ENCODE measurements at regions not wholly inside any gene's neighbourhood (a gene's known extent, or its start where the extent isn't known, plus 50 kb on each side); places are given as distances from the start of the nearest gene placed in this dataset.

DNA sequence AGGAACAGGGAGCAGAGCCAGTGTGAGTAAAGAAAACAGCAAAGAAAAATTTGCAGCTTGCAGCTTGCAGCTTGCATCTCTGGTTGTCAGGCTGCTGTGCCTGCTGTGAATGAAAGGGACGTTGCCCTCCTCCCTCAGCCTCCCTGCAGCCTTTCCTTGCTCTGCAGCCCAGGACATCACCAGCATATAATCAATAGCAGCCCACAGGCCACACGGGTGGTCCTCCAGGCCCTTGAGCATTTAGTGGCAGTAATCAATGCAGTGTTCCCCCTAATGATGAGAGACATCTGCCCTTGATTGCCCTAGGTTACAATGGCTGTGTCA is 122.2 kb upstream of the TACR1 start:
- no peak for TF ChIP-seq TAF1 (IDR thresholded peaks at IDR 0.05; ENCODE audit: borderline replicate concordance, insufficient read depth, low read length)
- TF ChIP-seq FOXP2 (optimal IDR thresholded peaks at IDR 0.05; ENCODE audit: borderline replicate concordance, extremely low read depth, extremely low read length, insufficient read depth): no peak

DNA sequence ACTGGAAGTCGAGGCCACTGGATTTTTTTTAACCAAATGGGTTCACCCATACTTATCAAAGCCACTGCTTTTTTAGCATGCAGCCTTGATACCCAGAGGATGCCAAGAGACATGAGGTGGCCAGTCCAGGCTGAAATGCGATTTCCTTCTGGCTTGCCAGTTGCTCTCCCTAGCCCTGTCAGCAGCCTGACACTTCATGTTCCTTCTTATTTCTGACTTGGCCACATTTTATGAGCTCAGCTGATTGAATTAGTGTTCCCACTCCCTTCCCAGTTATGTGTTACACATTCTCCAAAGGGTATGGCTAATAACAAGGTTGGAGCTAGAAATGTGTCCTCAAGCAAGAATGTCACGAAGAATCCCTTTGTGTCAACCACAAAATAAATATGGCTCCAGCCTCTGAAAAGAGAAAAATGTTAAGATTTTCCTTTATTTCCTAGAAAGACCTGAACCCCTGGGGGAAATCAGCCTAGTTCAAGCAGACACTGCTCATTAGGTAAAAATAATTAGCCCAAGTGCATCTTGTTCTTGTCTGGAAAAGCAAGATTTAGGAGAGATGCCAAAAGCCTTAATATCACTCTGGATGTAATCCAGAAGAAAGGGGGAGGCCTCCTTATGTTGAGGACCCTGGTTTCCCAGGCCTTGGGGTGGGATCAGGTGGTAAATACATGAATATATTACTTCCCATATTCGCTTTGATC is 121.7 kb upstream of the TACR1 start:
- no peak for TF ChIP-seq TAF1 (IDR thresholded peaks at IDR 0.05; ENCODE audit: borderline replicate concordance, insufficient read depth, low read length)
- no peak for TF ChIP-seq SIN3A (IDR thresholded peaks at IDR 0.05; ENCODE audit: borderline replicate concordance, insufficient read depth, low read length)

DNA sequence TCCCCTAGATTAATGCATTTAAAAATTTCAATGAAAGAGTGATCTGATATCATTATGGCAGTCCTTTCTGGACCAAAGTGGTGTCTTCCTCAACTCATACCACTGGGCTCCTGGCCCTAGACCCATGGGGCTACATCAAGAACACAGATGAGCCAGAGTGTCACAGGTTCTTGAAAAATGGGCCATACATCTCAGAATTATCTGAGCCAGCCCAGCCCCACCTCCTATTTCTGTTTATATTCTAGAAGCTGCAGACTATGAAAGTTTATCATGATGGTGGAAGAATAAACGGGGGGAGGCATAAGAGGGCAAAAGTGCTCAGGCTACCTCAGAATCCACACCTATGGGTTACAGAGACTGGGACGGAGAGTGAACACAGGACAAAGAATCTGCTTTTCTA is 120.6 kb upstream of the TACR1 start:
- TF ChIP-seq, protein P1, sequence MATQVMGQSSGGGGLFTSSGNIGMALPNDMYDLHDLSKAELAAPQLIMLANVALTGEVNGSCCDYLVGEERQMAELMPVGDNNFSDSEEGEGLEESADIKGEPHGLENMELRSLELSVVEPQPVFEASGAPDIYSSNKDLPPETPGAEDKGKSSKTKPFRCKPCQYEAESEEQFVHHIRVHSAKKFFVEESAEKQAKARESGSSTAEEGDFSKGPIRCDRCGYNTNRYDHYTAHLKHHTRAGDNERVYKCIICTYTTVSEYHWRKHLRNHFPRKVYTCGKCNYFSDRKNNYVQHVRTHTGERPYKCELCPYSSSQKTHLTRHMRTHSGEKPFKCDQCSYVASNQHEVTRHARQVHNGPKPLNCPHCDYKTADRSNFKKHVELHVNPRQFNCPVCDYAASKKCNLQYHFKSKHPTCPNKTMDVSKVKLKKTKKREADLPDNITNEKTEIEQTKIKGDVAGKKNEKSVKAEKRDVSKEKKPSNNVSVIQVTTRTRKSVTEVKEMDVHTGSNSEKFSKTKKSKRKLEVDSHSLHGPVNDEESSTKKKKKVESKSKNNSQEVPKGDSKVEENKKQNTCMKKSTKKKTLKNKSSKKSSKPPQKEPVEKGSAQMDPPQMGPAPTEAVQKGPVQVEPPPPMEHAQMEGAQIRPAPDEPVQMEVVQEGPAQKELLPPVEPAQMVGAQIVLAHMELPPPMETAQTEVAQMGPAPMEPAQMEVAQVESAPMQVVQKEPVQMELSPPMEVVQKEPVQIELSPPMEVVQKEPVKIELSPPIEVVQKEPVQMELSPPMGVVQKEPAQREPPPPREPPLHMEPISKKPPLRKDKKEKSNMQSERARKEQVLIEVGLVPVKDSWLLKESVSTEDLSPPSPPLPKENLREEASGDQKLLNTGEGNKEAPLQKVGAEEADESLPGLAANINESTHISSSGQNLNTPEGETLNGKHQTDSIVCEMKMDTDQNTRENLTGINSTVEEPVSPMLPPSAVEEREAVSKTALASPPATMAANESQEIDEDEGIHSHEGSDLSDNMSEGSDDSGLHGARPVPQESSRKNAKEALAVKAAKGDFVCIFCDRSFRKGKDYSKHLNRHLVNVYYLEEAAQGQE (IDR thresholded peaks at IDR 0.05; ENCODE audit: insufficient read depth in 1 of 2, low read depth in 2 of 2, low read length in 2 of 2): no peak
- TF ChIP-seq TAF1 (IDR thresholded peaks at IDR 0.05; ENCODE audit: borderline replicate concordance, insufficient read depth, low read length): no peak
- no peak for TF ChIP-seq FOXP2 (optimal IDR thresholded peaks at IDR 0.05; ENCODE audit: borderline replicate concordance, extremely low read depth, extremely low read length, insufficient read depth)
- TF ChIP-seq POLR2AphosphoS5 (IDR thresholded peaks at IDR 0.05; ENCODE audit: low read depth, low read length): no peak
- no peak for TF ChIP-seq SIN3A (IDR thresholded peaks at IDR 0.05; ENCODE audit: borderline replicate concordance, insufficient read depth, low read length)

DNA sequence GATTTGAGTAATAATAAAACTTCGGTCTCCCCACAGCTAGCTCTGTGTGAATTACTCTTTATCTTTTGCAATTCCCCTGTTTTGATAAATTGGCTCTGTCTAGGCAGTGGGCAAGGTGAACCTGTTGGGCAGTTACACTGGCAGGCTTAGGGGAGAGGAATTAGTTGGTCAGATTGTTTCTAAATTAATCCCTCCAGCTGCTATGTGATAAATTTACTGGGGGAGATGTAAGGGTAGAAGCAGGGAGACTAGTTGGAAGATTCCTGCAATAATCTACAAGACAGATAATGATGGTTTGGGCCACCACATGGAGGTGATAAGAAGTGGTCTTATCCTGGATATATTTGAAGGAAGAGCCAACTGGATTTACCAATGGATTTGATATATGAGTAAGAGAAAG is 118.5 kb upstream of the TACR1 start:
- TF ChIP-seq, protein P1 (IDR thresholded peaks at IDR 0.05; ENCODE audit: insufficient read depth in 1 of 2, low read depth in 2 of 2, low read length in 2 of 2): no peak
- no peak for TF ChIP-seq FOXP2 (optimal IDR thresholded peaks at IDR 0.05; ENCODE audit: borderline replicate concordance, extremely low read depth, extremely low read length, insufficient read depth)
- TF ChIP-seq POLR2AphosphoS5 (IDR thresholded peaks at IDR 0.05; ENCODE audit: low read depth, low read length): no peak
- TF ChIP-seq SIN3A (IDR thresholded peaks at IDR 0.05; ENCODE audit: borderline replicate concordance, insufficient read depth, low read length): no peak
- TF ChIP-seq TAF1 (IDR thresholded peaks at IDR 0.05; ENCODE audit: borderline replicate concordance, insufficient read depth, low read length): no peak

DNA sequence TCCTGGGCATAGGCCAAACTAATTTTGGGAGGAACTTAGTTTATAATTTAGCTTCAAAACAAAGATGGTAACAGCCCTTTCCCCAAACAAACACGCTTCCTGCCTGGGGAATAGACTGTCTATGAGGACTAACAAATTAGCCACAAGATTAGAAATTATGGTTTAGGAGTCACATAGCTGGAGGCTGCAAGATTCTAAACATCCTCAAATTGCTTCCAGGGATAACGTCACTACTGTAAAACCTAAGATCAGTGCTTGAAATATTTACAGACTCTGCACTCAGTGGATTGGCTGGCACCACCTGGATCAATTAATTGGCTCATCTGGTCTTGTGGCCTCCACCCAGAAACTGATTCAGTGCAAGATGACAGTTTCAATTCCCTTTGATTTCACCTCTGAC is 118.0 kb upstream of the TACR1 start:
- no peak for TF ChIP-seq FOXP2 (optimal IDR thresholded peaks at IDR 0.05; ENCODE audit: borderline replicate concordance, extremely low read depth, extremely low read length, insufficient read depth)

DNA sequence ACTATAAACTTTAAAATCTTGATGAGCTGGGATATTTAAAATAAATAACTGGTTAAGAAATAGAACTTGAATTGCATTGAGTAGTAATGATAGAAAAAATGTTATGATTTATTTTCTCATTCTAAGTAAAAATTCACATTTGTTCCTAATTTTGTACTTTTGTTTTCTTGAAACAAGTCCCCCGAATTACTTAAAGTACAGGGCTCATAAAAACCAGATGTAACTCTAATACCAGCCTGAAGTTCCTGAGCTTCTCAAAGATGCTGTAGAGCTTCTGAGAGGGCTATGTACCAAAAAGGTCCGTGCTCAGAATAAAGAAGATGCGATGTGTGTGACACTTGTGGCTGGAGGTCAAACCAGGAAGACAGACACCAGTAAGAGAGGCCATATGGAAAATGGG is 116.1 kb upstream of the TACR1 start:
- TF ChIP-seq SIN3A (IDR thresholded peaks at IDR 0.05; ENCODE audit: borderline replicate concordance, insufficient read depth, low read length) (no peak), TAF1 (IDR thresholded peaks at IDR 0.05; ENCODE audit: borderline replicate concordance, insufficient read depth, low read length) (no peak), FOXP2 (optimal IDR thresholded peaks at IDR 0.05; ENCODE audit: borderline replicate concordance, extremely low read depth, extremely low read length, insufficient read depth) (no peak)
- TF ChIP-seq, protein P1 (IDR thresholded peaks at IDR 0.05; ENCODE audit: insufficient read depth in 1 of 2, low read depth in 2 of 2, low read length in 2 of 2): no peak

DNA sequence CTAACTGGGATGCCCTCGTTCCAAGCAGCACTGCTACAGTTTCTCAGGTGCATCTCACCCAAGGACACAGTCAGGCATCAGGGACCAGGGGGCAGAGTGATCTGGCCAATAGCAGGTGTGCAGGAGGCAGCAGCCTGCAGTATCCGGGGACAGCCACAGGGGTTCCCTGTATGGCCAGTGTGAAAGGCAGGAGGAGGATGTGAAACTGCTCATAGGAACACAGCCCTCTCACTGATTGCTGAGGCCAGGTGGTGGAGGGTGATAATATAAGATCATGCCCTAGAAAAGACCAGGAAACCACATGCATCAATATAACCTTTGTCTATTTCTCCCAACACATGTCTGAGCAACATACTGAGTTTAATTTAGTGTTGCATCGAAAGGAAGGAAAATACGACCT is 112.7 kb upstream of the TACR1 start:
- TF ChIP-seq FOXP2 (optimal IDR thresholded peaks at IDR 0.05; ENCODE audit: borderline replicate concordance, extremely low read depth, extremely low read length, insufficient read depth) (no peak), SIN3A (IDR thresholded peaks at IDR 0.05; ENCODE audit: borderline replicate concordance, insufficient read depth, low read length) (no peak), POLR2AphosphoS5 (IDR thresholded peaks at IDR 0.05; ENCODE audit: low read depth, low read length) (no peak), TAF1 (IDR thresholded peaks at IDR 0.05; ENCODE audit: borderline replicate concordance, insufficient read depth, low read length) (no peak)
- TF ChIP-seq, protein P1 (IDR thresholded peaks at IDR 0.05; ENCODE audit: insufficient read depth in 1 of 2, low read depth in 2 of 2, low read length in 2 of 2): no peak

Measured in PFSK-1 (cell line).